NCI-H2171 (cell line): ENCODE measurements at regions not wholly inside any gene's neighbourhood (a gene's known extent, or its start where the extent isn't known, plus 50 kb on each side); places are given as distances from the start of the nearest gene placed in this dataset.
"Not testable (repeated sequence)": the region's sequence is repeated elsewhere in the genome, so short reads cannot be mapped to it uniquely, and the experiment has no call there.

ENCODE experiments used
- DNase-seq: peaks from one replicate; lab custom pipeline; 2025; lab: John Stamatoyannopoulos, UW

DNA sequence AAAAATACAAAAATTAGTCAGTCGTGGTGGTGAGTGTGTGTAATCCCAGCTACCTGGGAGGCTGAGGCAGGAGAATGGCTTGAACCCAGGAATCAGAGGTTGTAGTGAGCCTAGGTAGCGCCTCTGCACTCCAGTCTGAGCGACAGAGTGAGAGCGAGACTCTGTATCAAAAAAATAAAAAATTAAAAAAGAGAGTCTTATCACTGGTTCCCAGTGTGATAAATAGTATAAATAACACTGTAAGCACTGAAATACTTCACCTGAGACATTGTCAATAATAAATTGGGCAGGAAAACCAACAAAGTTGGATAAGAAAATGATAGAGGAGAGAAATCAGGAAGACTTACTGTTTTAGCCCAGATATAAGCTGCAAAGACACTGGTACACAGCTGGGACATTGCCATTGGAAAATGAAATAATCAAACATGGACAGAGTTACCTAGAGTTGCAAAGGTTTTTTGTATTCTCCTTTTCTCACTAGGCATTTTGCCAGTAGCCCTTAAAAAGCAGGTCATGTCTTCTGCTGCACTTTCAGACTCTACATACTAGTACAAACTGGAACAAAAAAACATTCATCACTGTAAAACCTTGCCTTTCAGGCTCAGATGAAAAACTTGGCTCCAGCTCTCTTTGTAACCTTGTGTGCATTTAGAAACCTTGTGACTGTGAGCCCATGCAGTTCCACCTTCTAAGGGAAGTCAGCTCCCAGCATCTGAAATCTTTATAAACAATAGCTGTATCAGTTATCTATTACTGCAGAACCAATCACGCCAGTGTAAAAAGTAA lies 55.0 kb upstream of the PPP1R2C start:
- no peak for DNase-seq

DNA sequence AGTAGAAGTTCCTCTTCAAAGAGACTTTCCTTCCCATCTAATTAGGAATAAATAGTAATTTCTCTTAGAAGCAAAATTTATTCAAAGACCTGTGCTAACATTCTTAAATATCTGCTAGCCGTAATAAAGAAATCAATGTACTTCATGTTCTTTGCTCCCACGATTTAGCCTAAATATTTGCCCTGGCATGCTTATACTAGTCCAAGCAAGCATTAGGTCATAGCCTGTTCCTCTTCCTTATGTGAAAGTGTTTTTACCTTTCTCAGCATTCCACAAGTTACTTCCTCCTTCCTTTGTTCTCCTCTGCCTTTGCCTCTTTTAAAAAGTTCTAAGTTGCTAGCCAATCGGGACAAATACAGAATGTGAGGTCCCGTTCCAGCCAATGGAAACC lies 55.6 kb upstream of the PPP1R2C start:
- DNase-seq: not testable (repeated sequence)

DNA sequence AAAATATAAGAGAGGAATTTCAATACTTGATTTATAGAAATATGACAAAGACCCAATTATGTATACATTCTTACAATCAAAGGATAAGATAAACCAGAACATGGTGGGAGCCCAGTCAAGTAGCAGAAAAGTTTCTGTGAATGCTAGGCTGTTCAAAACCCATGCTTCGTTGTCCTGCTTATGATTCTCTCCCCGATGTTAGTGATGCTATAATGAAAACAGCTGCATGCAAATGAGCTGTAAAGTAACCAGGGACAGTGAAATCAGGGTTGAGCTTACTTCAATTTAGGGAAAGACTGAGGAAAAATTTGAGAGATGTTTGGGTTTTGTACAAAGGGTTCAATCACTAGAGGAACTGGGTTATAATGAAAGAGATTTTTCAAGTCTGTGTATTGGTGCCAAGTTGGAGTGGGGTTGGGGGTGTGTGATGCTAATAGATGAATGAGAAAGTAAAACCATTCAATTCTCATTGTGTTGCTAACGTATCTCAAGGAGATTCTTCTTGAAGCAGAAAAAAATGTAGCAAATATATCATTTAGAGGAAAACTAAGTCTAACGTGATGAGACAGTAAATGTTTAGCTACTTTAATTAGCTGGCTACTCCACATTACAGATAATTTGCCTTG lies 59.3 kb upstream of the PPP1R2C start:
- DNase-seq: no peak

- no peak for DNase-seq
Observed at GRCh38 chrX:42837747-42838146, 59.8 kb upstream of the PPP1R2C start.

GRCh38 chrX:42839632-42840031 lies 61.7 kb upstream of the PPP1R2C start:
- no peak for DNase-seq

DNA sequence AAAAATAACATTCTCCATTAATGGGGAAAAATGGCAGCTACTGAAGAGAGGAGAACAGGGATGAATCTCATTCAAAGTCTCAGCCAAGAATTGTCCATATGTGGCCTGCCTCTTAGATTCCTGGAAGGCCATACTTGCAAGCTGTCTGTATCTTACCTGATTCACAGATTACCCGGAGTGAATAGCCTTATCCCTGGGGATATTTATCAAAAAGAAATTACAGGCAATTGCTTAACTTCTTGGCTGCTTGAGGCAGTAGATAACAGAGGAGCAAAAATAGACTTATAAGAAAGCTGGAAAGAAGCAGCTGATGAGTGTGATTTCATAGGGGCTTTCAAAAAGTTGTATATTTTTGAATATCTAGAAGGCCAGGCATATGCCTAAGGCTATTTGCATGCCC lies 68.8 kb upstream of the PPP1R2C start:
- no peak for DNase-seq

GRCh38 chrX:42855259-42855658 lies 77.3 kb upstream of the PPP1R2C start:
- DNase-seq: no peak

DNA sequence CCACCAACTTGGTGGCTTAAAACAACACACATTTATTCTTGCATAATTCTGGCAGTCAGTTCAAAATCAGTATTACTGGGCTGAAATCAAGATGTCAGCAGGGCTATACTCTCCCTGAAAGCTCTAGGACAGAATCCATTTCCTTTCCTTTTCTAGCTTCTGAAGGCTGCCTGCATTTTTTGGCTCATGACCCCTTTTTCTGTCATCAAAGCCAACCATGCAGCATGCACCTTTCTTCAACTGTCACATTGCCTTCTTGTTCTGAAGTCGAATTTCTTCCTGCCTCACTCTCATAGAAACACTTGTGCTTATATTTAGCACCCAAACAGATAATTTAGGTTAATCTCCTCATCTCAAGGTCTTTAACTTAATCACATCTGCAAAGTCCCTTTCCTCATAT lies 79.8 kb upstream of the PPP1R2C start:
- DNase-seq: no peak

DNA sequence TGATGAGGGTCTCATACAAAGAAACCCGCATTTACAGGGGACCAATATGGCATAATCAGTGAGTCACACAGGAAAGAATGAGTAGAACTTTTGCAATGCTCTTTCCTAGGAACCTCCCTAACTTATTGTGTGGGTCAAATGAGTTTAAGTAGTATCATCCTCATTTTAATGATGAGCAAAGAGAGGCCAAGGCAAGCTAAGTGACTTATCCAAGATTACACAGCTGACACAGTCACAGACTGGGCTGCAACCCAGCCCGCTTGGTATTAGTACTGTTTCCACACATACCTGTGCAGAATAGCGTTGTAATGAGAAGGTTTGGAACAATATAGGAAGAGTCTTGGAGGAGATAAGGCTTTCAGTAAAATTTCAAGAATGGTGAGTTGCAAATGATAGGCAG lies 91.0 kb upstream of the PPP1R2C start:
- no peak for DNase-seq

DNA sequence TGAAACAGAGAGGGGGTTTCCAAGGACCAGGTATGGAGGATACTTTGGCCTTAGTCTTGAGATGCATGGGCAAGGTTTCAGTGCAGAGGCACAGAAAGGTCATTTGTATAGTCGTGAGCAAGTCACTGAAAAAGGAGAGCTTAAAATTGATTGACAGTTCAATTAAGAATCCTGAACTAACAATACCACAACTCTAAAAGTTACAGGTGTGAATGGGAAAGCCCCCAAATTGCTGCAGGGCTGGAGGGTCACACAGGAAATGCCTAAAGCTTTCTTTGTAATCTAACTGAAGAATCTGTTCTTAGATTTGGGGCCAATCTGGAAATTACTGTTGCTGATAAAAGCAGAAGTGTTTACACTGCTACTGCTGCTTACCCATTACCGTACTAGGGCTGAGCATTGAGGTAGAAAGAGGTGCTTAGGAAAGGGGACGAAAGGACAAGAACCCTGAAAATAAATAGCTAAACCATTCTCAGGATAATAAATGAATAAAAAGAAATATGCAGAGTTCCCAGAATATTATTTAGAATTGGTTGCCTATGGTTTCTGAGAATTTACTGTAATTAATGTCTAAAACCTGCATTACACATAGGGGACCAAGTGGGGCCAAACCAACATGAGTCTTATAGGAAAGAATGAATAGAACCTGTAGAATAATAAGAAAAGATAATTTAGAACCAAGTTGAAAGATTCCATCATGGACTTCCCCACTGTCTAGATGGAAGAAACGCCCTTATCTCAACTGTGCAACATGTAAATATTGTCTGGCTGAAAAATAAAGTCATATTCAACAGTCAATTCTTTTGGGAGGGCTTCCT lies 91.9 kb upstream of the PPP1R2C start:
- DNase-seq: no peak

DNA sequence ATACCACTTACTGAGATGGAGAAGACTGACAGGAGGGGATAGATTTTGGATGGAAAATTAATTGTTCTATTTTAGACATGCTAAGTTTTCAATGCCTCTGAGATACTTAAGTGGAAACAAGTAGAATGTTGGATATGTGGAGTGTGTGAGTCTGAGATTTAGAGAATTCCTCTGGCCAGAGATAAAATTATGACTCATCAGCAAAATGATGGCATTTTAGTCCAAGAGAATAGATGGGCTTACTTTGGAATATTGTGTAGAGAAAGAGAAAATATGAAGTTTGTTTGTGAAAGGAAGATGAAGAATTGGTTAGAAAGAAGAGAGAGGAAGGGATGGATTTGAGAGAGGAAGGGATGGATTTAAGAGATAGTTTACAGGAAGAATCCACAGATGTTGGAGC lies 108.6 kb upstream of the PPP1R2C start:
- DNase-seq: no peak

- no peak for DNase-seq
Observed at GRCh38 chrX:42900947-42901346, 123.0 kb upstream of the PPP1R2C start.

DNA sequence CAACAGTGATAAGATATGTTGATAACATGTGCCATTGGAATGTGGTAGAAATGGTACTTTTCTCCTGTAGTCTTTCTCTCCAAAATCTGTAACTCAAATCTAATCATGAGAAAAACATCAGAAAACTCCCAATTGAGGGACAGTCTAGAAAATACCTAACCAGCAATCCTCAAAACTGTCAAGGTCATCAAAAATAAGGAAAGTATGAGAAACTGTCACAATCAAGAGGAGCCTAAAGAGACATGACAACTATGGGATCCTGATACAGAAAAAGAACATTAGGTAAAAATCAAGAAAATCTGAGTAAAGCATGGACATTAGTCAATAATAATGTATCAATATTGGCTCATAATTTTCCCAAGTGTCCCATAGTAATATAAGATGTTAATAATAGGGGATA lies 124.5 kb upstream of the PPP1R2C start:
- no peak for DNase-seq

GRCh38 chrX:42920752-42921151 lies 142.8 kb upstream of the PPP1R2C start:
- DNase-seq: no peak

DNA sequence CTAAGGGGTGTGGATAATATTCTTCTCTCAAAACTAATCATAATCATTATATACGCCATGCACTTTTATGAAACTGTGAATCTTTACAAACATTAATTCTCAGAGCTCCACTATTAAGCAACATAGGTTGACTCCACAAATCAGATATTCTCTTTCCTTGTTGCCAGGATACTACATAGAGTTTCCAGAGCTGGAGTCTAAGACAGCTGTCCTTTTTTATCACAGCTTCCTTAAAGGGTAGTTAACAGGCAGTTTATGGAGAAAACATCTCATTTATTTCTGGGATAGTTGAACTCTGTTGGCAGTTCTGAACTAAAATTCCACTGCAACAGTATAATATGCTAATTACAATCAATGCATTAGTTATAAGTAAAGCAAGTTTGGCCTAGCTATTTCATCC lies 152.1 kb upstream of the PPP1R2C start:
- DNase-seq: no peak

- DNase-seq: no peak
Observed at GRCh38 chrX:42930951-42931350, 153.0 kb upstream of the PPP1R2C start.

- no peak for DNase-seq
Observed at GRCh38 chrX:42933187-42933586, 155.2 kb upstream of the PPP1R2C start.

- DNase-seq: no peak
Observed at GRCh38 chrX:42934020-42934726, 156.2 kb upstream of the PPP1R2C start.

GRCh38 chrX:42941671-42942070 lies 163.7 kb upstream of the PPP1R2C start:
- DNase-seq: no peak

DNA sequence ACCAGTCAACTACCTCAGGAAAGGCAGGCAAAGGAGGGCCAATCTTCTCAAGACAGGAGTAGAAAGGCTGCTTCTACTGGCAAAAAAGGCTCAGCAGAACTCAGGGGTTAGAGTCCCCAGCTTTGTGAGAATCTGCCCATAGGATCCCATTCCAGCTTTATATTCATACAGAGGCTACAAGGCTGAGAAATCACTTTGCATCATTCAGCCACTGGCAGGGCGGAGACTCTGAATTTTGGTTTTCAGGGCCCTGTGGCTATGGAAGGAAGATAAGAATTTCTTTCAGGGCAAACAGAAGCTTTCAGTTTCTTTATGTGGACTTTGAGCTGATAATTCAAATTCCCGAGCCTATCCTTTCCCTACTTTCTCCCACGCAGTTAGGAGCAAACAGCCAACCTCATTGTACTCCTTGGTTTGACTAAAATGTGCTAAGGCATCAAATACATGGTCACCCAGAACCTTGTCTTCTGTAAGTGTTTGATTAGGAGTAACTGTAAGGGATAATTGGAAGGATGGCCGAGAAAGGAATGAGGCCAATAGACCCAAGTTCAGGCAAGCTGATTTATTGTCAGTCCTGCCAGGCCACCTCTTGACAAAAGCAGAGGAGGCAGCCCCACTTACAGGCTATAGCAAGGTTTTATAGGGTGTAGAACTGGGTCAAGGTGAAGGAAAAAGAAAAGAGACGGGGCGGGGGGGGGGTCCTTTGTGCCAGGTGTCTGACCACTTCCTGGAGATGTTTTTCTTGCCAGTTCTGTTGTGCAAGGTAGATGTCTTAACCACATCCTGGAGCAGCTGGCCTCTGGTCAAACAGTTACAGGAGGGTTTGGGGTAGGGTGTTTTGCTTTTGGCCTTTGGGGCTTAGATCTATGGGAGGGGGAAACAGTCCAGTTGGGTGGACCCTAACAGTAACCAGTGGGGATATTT lies 165.3 kb upstream of the PPP1R2C start:
- no peak for DNase-seq

DNA sequence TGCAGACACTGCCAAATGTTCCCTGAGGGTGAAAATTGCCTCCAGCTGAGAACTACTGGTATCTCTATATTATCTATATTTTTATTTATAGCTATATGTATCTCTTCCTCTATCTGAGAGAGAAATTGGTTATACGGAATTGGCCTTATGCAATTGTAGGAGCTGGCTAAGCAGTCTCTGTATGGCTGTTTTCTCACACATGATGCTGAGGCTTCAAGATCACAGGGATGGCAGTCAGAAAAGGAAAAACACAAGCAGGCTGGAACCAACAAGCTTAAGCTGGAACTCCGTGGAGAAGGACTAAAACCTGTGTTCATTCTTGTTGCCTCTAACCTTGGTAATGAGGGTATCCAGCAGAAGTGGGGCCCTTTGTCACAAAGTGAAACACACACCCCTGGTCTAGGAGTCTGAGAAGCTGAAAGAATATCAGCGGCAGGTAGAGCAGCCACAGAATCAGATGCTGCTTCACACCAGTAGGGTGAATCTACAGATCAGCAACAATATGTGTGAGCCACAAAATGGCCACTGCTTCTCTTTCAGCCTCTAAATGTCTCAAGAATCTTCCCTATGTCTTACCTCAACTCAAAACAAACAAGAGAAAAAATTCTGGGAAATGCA lies 166.5 kb upstream of the PPP1R2C start:
- no peak for DNase-seq
